Endothelial cell (in vitro differentiated cells): ENCODE measurements at regions not wholly inside any gene's neighbourhood (a gene's known extent, or its start where the extent isn't known, plus 50 kb on each side); places are given as distances from the start of the nearest gene placed in this dataset.
"Not testable (repeated sequence)": the region's sequence is repeated elsewhere in the genome, so short reads cannot be mapped to it uniquely, and the experiment has no call there.

Source experiments
- DNase-seq: peaks from one replicate; pipeline ENCODE4 v3.0.0; 2021; ENCODE audit warnings: low spot score
- H3K27ac Mint-ChIP-seq: one replicate; pipeline ENCODE4 v1.8.0; 2021; ENCODE audit warnings: mixed read lengths, inconsistent platforms; ENCODE audit not compliant: unreplicated experiment
- H3K27me3 Mint-ChIP-seq: one replicate; pipeline ENCODE4 v1.8.0; 2021; ENCODE audit warnings: mild to moderate bottlenecking, moderate library complexity, mixed read lengths, inconsistent platforms; ENCODE audit not compliant: unreplicated experiment
- H3K36me3 Mint-ChIP-seq: one replicate; pipeline ENCODE4 v1.8.0; 2021; ENCODE audit warnings: mild to moderate bottlenecking, low read depth, mixed read lengths, inconsistent platforms; ENCODE audit not compliant: unreplicated experiment
- H3K4me1 Mint-ChIP-seq: one replicate; pipeline ENCODE4 v1.8.0; 2021; ENCODE audit warnings: mild to moderate bottlenecking, mixed read lengths, inconsistent platforms; ENCODE audit not compliant: unreplicated experiment
- H3K4me3 Mint-ChIP-seq: one replicate; pipeline ENCODE4 v1.8.0; 2021; ENCODE audit warnings: mild to moderate bottlenecking, mixed read lengths, inconsistent platforms; ENCODE audit not compliant: unreplicated experiment
- H3K9me3 Mint-ChIP-seq: one replicate; pipeline ENCODE4 v1.8.0; 2021; ENCODE audit warnings: mixed read lengths, inconsistent platforms; ENCODE audit not compliant: unreplicated experiment
- TF ChIP-seq, protein P1 (sequence below): fragments of 200-600 bp; sonication (generic); IDR thresholded peaks from one replicate; pipeline ENCODE4 v1.5.0; 2021; ENCODE audit warnings: antibody characterized with exemption; ENCODE audit not compliant: unreplicated experiment

DNA sequence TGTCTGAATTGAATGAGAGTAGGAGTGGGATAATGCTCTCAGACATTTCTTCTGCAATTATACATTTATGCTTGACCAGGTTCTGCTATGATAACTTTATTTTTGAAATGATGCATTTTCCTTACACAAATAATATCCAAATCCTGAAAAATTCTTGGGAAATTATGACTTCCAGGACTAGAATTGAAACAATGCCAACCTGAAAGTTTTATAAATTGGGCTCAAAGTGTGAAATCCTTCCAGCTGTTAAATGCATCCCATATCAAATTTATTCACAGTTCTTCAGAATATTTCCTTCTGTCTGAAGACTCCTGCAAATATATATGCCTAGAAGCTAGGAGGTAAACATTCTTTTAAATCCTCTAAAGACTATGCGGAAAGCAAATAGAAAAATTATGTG is 155.7 kb upstream of the EYA4 start:
- no peak for DNase-seq
- Mint-ChIP-seq H3K9me3 (no peaks in the 10 kb centered on the region), H3K36me3 (no peaks in the 10 kb centered on the region), H3K27me3 (no peaks in the 10 kb centered on the region), H3K27ac (no peak overlapping the region), H3K4me3 (no peak overlapping the region), H3K4me1 (no peaks in the 10 kb centered on the region)
- TF ChIP-seq, protein P1, sequence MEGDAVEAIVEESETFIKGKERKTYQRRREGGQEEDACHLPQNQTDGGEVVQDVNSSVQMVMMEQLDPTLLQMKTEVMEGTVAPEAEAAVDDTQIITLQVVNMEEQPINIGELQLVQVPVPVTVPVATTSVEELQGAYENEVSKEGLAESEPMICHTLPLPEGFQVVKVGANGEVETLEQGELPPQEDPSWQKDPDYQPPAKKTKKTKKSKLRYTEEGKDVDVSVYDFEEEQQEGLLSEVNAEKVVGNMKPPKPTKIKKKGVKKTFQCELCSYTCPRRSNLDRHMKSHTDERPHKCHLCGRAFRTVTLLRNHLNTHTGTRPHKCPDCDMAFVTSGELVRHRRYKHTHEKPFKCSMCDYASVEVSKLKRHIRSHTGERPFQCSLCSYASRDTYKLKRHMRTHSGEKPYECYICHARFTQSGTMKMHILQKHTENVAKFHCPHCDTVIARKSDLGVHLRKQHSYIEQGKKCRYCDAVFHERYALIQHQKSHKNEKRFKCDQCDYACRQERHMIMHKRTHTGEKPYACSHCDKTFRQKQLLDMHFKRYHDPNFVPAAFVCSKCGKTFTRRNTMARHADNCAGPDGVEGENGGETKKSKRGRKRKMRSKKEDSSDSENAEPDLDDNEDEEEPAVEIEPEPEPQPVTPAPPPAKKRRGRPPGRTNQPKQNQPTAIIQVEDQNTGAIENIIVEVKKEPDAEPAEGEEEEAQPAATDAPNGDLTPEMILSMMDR: no peak

DNA sequence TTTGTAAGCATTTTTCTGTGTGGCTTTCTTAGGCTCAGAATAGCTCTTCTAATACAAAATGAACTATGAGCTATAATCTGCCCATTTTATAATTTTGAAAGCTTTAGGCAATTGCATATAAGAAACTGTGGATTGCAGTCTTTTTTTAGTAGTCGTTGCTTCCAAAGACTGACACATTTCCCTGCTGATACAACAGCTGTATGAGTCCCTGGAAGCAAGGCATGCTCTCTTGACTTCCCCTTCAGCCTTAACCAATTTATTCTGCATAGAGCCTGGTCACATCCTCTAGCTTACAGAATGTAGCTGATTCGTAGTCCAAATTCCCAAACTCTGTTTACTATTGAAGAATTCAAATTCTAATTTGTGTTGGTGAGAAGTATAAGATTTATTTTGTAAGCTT is 155.3 kb upstream of the EYA4 start:
- no peaks in the 10 kb centered on the region for H3K27me3 Mint-ChIP-seq
- H3K4me1 Mint-ChIP-seq: no peaks in the 10 kb centered on the region
- H3K36me3 Mint-ChIP-seq: no peaks in the 10 kb centered on the region
- TF ChIP-seq, protein P1: no peak
- no peak overlapping the region for H3K27ac Mint-ChIP-seq
- no peak for DNase-seq
- no peaks in the 10 kb centered on the region for H3K9me3 Mint-ChIP-seq
- H3K4me3 Mint-ChIP-seq: no peak overlapping the region

DNA sequence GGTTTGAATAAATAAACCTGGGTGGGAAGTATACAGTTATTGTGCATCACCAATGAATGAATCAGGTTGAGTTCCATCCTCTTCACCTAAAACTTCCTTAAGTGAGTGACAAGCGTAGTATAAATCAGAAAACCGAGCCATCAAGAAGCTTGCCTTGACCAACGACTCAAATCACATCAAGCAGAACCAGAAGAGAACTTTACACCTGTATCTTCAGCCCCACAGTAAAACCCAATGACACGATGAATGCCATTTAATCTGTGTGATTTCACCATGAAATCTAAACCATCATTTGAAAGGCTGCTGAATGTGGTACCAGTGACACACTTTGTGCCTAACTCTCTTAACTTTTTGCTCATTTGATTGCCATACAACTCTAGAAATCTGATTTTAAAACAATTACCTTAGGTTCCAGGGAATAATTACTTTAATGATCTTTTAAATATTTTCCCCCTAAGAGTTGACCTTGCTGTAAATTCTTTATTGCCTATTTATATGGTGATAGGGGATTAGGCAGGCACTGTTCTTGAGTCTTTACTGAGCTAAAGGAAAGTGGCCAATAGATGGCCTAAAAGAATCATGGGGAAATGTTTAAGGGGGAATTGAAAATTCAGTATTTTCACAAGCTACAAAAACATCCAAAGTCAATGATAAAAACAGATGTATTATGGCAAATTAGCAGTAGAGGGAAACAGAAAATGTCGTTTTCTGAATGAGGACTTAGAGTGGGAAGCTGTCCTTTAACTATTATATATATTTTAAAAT is 152.0 kb upstream of the EYA4 start:
- Mint-ChIP-seq H3K4me1 (no peaks in the 10 kb centered on the region), H3K27ac (no peak overlapping the region)
- no peak for DNase-seq

DNA sequence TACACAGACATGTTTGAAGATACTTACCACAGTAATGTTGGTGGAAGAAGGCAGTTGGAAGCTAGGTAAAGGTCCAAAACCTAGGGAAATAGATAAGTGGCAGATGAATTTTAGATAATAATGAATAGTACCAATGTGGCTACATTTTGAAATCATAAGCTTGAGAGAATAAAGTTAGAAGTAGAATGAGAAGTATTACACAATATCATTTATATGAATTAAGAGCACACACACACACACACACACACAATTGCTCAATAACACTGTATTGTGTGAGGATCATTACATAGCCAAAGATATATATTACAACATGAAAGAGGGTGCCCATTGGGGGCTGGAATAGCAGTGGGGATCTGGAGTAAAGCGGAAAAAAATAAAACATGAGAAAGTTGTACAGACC is 149.0 kb upstream of the EYA4 start:
- Mint-ChIP-seq H3K4me1 (peaks cover 5% of the 10 kb centered on the region), H3K27ac (no peak overlapping the region)
- TF ChIP-seq, protein P1: no peak

More for the DNA sequence above, 152.0 kb upstream of the EYA4 start:
- Mint-ChIP-seq H3K36me3 (no peaks in the 10 kb centered on the region), H3K4me3 (no peak overlapping the region), H3K9me3 (no peaks in the 10 kb centered on the region), H3K27me3 (no peaks in the 10 kb centered on the region)
- TF ChIP-seq, protein P1: no peak

DNA sequence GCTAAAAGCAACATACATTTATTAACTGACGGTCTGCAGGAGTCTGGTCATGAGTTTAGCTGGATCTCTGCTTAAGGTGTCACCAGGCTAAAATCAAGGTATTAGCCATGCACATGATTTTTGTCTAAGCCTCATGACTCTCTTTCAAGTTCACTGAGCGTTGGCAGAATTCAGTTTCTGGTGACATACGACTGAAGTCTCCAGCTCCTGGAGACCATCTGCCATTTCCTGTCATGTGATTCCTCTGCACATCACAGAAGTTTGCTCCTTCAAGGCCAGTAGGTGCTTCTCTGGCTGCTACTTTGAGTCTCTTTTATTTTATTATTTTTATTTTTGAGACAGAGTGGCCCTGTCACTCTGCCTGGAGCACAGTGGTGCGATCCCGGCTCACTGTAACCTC is 148.4 kb upstream of the EYA4 start:
- no peaks in the 10 kb centered on the region for H3K9me3 Mint-ChIP-seq
- H3K4me3 Mint-ChIP-seq: no peak overlapping the region
- TF ChIP-seq, protein P1: no peak
- H3K27me3 Mint-ChIP-seq: no peaks in the 10 kb centered on the region
- no peaks in the 10 kb centered on the region for H3K36me3 Mint-ChIP-seq
- DNase-seq: no peak
- H3K4me1 Mint-ChIP-seq: peaks cover 8% of the 10 kb centered on the region
- H3K27ac Mint-ChIP-seq: no peak overlapping the region

More for the DNA sequence above, 149.0 kb upstream of the EYA4 start:
- H3K9me3 Mint-ChIP-seq: no peaks in the 10 kb centered on the region
- H3K27me3 Mint-ChIP-seq: no peaks in the 10 kb centered on the region
- DNase-seq: no peak
- H3K4me3 Mint-ChIP-seq: no peak overlapping the region
- H3K36me3 Mint-ChIP-seq: no peaks in the 10 kb centered on the region

DNA sequence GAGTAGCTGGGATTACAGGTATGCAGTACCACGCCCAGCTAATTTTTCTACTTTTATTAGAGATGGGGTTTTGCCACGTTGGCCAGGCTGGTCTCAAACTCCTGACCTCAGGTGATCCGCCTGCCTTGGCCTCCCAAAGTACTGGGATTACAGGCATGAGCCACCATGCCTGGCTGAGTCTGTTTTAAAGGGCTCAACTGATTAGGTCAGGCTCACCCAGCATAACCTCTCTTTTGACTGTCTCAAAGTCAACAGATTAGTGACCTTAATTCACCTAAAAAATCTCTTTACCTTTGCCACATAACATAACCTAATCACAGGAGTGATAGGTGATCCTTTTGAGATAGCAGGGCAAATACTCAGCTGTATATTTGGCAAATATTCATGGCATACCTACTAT is 147.9 kb upstream of the EYA4 start:
- not testable (repeated sequence) for H3K27me3 Mint-ChIP-seq, H3K9me3 Mint-ChIP-seq, H3K36me3 Mint-ChIP-seq, H3K4me3 Mint-ChIP-seq, DNase-seq, H3K27ac Mint-ChIP-seq, H3K4me1 Mint-ChIP-seq
